H1 (cell line): ENCODE measurements at regions not wholly inside any gene's neighbourhood (a gene's known extent, or its start where the extent isn't known, plus 50 kb on each side); places are given as distances from the start of the nearest gene placed in this dataset.

Experiments used
- CTCF ChIA-PET: fragments of 300-600 bp; sonication (Branson Sonifier 250); formaldehyde crosslinking; loops from one replicate; lab custom pipeline; 2021; ENCODE audit not compliant: partially characterized antibody; lab: Charles Lee
- POLR2A ChIA-PET: fragments of 300-600 bp; sonication (Branson Sonifier 250); formaldehyde crosslinking; loops from one replicate; lab custom pipeline; 2021; ENCODE audit warnings: inconsistent platforms; ENCODE audit not compliant: partially characterized antibody; lab: Charles Lee
- DNase-seq, 2 experiments: peaks; one replicate each; pipeline versions ENCODE4 v3.0.0 to v3.0.0-alpha.2; 2010 to 2022; ENCODE audit warnings: low spot score in 2 of 2, low read depth in 1 of 2, mixed read lengths in 1 of 2
- FAIRE-seq: peaks from 2 replicates; lab custom pipeline; 2011; peaks lifted over from hg19 to GRCh38; lab: Jason Lieb, UNC
- H2AFZ ChIP-seq: 2 replicates; pipeline ENCODE4 v1.8.1; 2012; ENCODE audit warnings: low read length, inconsistent platforms
- H2AK5ac ChIP-seq: 2 replicates; pipeline ENCODE4 v1.6.1; 2013; ENCODE audit warnings: low read depth, low read length
- H2BK120ac ChIP-seq: replicated peaks from 2 replicates; pipeline ENCODE3; 2013; ENCODE audit warnings: low read depth, low read length, inconsistent platforms
- H2BK12ac ChIP-seq: 2 replicates; pipeline ENCODE4 v1.6.1; 2013; ENCODE audit warnings: low read depth, low read length
- H2BK15ac ChIP-seq: 2 replicates; pipeline ENCODE4 v1.6.1; 2013; ENCODE audit warnings: low read length
- H2BK20ac ChIP-seq: 2 replicates; pipeline ENCODE4 v1.6.1; 2013; ENCODE audit warnings: low read length
- H2BK5ac ChIP-seq: 2 replicates; pipeline ENCODE4 v1.6.1; 2013; ENCODE audit warnings: low read depth, low read length
- H3K14ac ChIP-seq: 2 replicates; pipeline ENCODE4 v1.6.1; 2013; ENCODE audit warnings: inconsistent platforms; ENCODE audit not compliant: insufficient read length
- H3K18ac ChIP-seq: 2 replicates; pipeline ENCODE4 v1.6.1; 2013; ENCODE audit warnings: low read length; ENCODE audit errors: extremely low read depth
- H3K23ac ChIP-seq: 2 replicates; pipeline ENCODE4 v1.6.1; 2013; ENCODE audit warnings: inconsistent platforms; ENCODE audit not compliant: insufficient read length
- H3K23me2 ChIP-seq: 2 replicates; pipeline ENCODE4 v1.6.1; 2013; ENCODE audit warnings: low read depth, low read length
- H3K27ac ChIP-seq: 2 replicates; pipeline ENCODE4 v1.6.1; 2011; ENCODE audit warnings: low read depth, low read length, inconsistent platforms
- H3K27me3 ChIP-seq, 4 experiments: replicated peaks in 1 of 4; 1 replicate in 1 of 4; 2 replicates in 3 of 4; pipeline versions ENCODE4 v1.6.1 to v1.8.1; 2011 to 2013; ENCODE audit warnings: low read length in 3 of 4, mild to moderate bottlenecking in 3 of 4, inconsistent platforms in 2 of 4, mixed read lengths in 2 of 4, moderate library complexity in 1 of 4; ENCODE audit not compliant: control insufficient read depth in 3 of 4, insufficient read depth in 3 of 4; ENCODE audit errors: extremely low read depth in 1 of 4
- H3K36me3 ChIP-seq, 4 experiments: 2 replicates each; pipeline versions ENCODE4 v1.6.1 to v1.8.1; 2011 to 2013; ENCODE audit warnings: mild to moderate bottlenecking in 4 of 4, low read length in 3 of 4, moderate library complexity in 2 of 4, control low read depth in 1 of 4, inconsistent platforms in 1 of 4; ENCODE audit not compliant: insufficient read depth in 4 of 4, control insufficient read depth in 2 of 4
- H3K4ac ChIP-seq: replicated peaks from 2 replicates; pipeline ENCODE3; 2013; ENCODE audit warnings: low read length, low read depth, mixed read lengths, inconsistent platforms; ENCODE audit not compliant: insufficient read length
- H3K4me1 ChIP-seq, 4 experiments: replicated peaks in 1 of 4; 1 replicate in 1 of 4; 2 replicates in 3 of 4; pipeline versions ENCODE4 v1.6.1 to v1.8.1; 2011 to 2013; ENCODE audit warnings: low read length in 3 of 4, inconsistent platforms in 2 of 4, mixed read lengths in 1 of 4; ENCODE audit not compliant: insufficient read depth in 4 of 4, control insufficient read depth in 3 of 4
- H3K4me2 ChIP-seq, 2 experiments: 2 replicates each; pipeline versions ENCODE4 v1.6.1 to v1.8.1; 2011 to 2013; ENCODE audit warnings: low read depth in 2 of 2, low read length in 2 of 2, control low read depth in 1 of 2, inconsistent platforms in 1 of 2, mild to moderate bottlenecking in 1 of 2; ENCODE audit not compliant: insufficient read depth in 1 of 2
- H3K4me3 ChIP-seq, 4 experiments: fragments of 200-600, 300-600 bp in 1 of 4; sonication (generic), shearing (Covaris generic), sonication (Bioruptor Twin) in 1 of 4; 2 replicates each; pipeline versions ENCODE4 v1.5.1 to v1.8.1; 2011 to 2016; ENCODE audit warnings: low read length in 4 of 4, low read depth in 3 of 4, control low read depth in 2 of 4, inconsistent platforms in 2 of 4, mild to moderate bottlenecking in 2 of 4, mixed read lengths in 1 of 4, moderate library complexity in 1 of 4; ENCODE audit not compliant: insufficient read depth in 2 of 4; ENCODE audit errors: extremely low read depth in 1 of 4
- H3K56ac ChIP-seq: replicated peaks from 2 replicates; pipeline ENCODE3; 2013; ENCODE audit warnings: low read depth, mild to moderate bottlenecking, mixed read lengths, low read length, inconsistent platforms; ENCODE audit not compliant: insufficient read length
- H3K79me1 ChIP-seq: 2 replicates; pipeline ENCODE4 v1.6.1; 2013; ENCODE audit warnings: low read depth, low read length, control low read depth
- H3K79me2 ChIP-seq, 2 experiments: 2 replicates each; pipeline versions ENCODE4 v1.6.1 to v1.8.1; 2012 to 2013; ENCODE audit warnings: low read length in 2 of 2, mild to moderate bottlenecking in 2 of 2, inconsistent platforms in 1 of 2; ENCODE audit not compliant: insufficient read depth in 2 of 2, control insufficient read depth in 1 of 2
- H3K9ac ChIP-seq, 4 experiments: replicated peaks in 1 of 4; 1 replicate in 1 of 4; 2 replicates in 3 of 4; pipeline versions ENCODE4 v1.6.1 to v1.8.1; 2011 to 2013; ENCODE audit warnings: low read depth in 3 of 4, low read length in 3 of 4, control low read depth in 2 of 4, mild to moderate bottlenecking in 2 of 4, moderate library complexity in 2 of 4, inconsistent platforms in 1 of 4; ENCODE audit errors: extremely low read depth in 1 of 4
- H3K9me3 ChIP-seq, 2 experiments: 2 replicates each; pipeline versions ENCODE4 v1.6.1 to v1.8.1; 2012 to 2013; ENCODE audit warnings: mild to moderate bottlenecking in 2 of 2, moderate library complexity in 2 of 2, control low read depth in 1 of 2, inconsistent platforms in 1 of 2, low read depth in 1 of 2, low read length in 1 of 2, mixed read lengths in 1 of 2; ENCODE audit not compliant: insufficient read depth in 2 of 2
- H4K20me1 ChIP-seq, 2 experiments: replicated peaks in 1 of 2; 2 replicates each; pipeline versions ENCODE3 to v1.8.1; 2011 to 2013; ENCODE audit warnings: inconsistent platforms in 2 of 2, low read length in 2 of 2, mild to moderate bottlenecking in 1 of 2; ENCODE audit not compliant: insufficient read depth in 2 of 2, control insufficient read depth in 1 of 2
- H4K5ac ChIP-seq: 2 replicates; pipeline ENCODE4 v1.6.1; 2013; ENCODE audit warnings: low read length, low read depth, mixed read lengths, inconsistent platforms; ENCODE audit not compliant: insufficient read length
- H4K8ac ChIP-seq: 2 replicates; pipeline ENCODE4 v1.8.0; 2013; ENCODE audit warnings: mild to moderate bottlenecking, moderate library complexity, low read length, inconsistent platforms; ENCODE audit not compliant: insufficient read depth; ENCODE audit errors: extremely low read depth
- H4K91ac ChIP-seq: replicated peaks from 2 replicates; pipeline ENCODE3; 2013; ENCODE audit warnings: low read length, mixed read lengths, inconsistent platforms; ENCODE audit not compliant: insufficient read length
- ATF2 ChIP-seq: IDR thresholded peaks from 2 replicates; pipeline ENCODE4 v1.6.1; 2012; ENCODE audit warnings: low read length, inconsistent platforms
- CHD1 ChIP-seq: IDR thresholded peaks from 2 replicates; pipeline ENCODE4 v1.6.1; 2012; ENCODE audit warnings: low read depth, low read length, improper control_type of control experiment
- CREB1 ChIP-seq: IDR thresholded peaks from 2 replicates; pipeline ENCODE4 v1.6.1; 2012; ENCODE audit warnings: inconsistent platforms
- EZH2 ChIP-seq: fragments of 200-600 bp; sonication (generic); IDR thresholded peaks from 2 replicates; pipeline ENCODE4 v1.7.1; 2012; ENCODE audit warnings: low read depth, mild to moderate bottlenecking, moderate library complexity, low read length, inconsistent platforms; ENCODE audit not compliant: severe bottlenecking
- JUN ChIP-seq: IDR thresholded peaks from 2 replicates; pipeline ENCODE4 v1.6.1; 2011; ENCODE audit warnings: low read depth, mild to moderate bottlenecking, improper control_type of control experiment, low read length
- KDM1A ChIP-seq: fragments of 200-600, 300-600 bp; sonication (generic); IDR thresholded peaks from 2 replicates; pipeline ENCODE4 v1.7.1; 2016; ENCODE audit warnings: mild to moderate bottlenecking, low read length, borderline replicate concordance
- RNF2 ChIP-seq: fragments of 200-900, 300-1000 bp; sonication (generic); IDR thresholded peaks from 2 replicates; pipeline ENCODE4 v1.7.1; 2016; ENCODE audit warnings: borderline replicate concordance, low read depth, mild to moderate bottlenecking, antibody characterized with exemption, low read length; ENCODE audit not compliant: poor library complexity, severe bottlenecking; ENCODE audit errors: missing control alignments
- SIN3A ChIP-seq, 2 experiments: IDR thresholded peaks in 1 of 2; conservative IDR thresholded peaks in 1 of 2; 2 replicates each; pipeline ENCODE4 v1.6.1; 2011 to 2012; ENCODE audit warnings: low read length in 2 of 2, improper control_type of control experiment in 1 of 2, low read depth in 1 of 2, mild to moderate bottlenecking in 1 of 2
- SP2 ChIP-seq: IDR thresholded peaks from 2 replicates; pipeline ENCODE4 v1.6.1; 2012; ENCODE audit warnings: mild to moderate bottlenecking, low read length, inconsistent platforms
- TAF1 ChIP-seq: IDR thresholded peaks from 2 replicates; pipeline ENCODE4 v1.6.1; 2011; ENCODE audit warnings: mild to moderate bottlenecking, low read depth, low read length
- TEAD4 ChIP-seq: IDR thresholded peaks from 2 replicates; pipeline ENCODE4 v1.6.1; 2012; ENCODE audit warnings: low read depth, low read length, inconsistent platforms, mixed read lengths
- USF2 ChIP-seq: IDR thresholded peaks from 2 replicates; pipeline ENCODE4 v1.6.1; 2011; ENCODE audit warnings: low read length, improper control_type of control experiment
- WGBS, 2 experiments: shearing (Covaris generic) in 1 of 2; methylation state at CpG; one replicate each; pipeline versions ENCODE4 v1.1.6 to v1.1.7; 2013 to 2015; ENCODE audit warnings: low lambda C conversion rate in 2 of 2, mixed read lengths in 2 of 2, inconsistent platforms in 1 of 2, low coverage in 1 of 2, missing lambda C conversion rate in 1 of 2; ENCODE audit not compliant: insufficient replicate concordance in 2 of 2, insufficient coverage in 1 of 2, insufficient read length in 1 of 2; ENCODE audit errors: extremely low coverage in 1 of 2, missing lambda C conversion rate in 1 of 2; 5-methylcytosine and 5-hydroxymethylcytosine counted together

- FAIRE-seq (no peak), DNase-seq (no peak)
- Histone ChIP-seq H3K79me2 (no peaks in the 10 kb centered on the region), H2AFZ (no peak overlapping the region), H3K56ac (no peak overlapping the region), H4K5ac (no peak overlapping the region), H3K14ac (no peak overlapping the region), H3K18ac (no peak overlapping the region), H3K4ac (no peak overlapping the region), H3K23ac (no peak overlapping the region), H4K8ac (no peak overlapping the region), H3K4me3 (no peak overlapping the region), H3K79me1 (no peaks in the 10 kb centered on the region), H3K27me3 (no peaks in the 10 kb centered on the region), H2BK120ac (no peak overlapping the region), H2BK12ac (no peak overlapping the region), H3K9ac (no peak overlapping the region), H3K23me2 (no peaks in the 10 kb centered on the region), H4K20me1 (no peaks in the 10 kb centered on the region), H3K9me3 (no peaks in the 10 kb centered on the region), H3K4me1 (no peaks in the 10 kb centered on the region), H4K91ac (no peak overlapping the region), H3K36me3 (no peaks in the 10 kb centered on the region), H3K4me2 (no peak overlapping the region), H2AK5ac (no peak overlapping the region), H2BK15ac (no peak overlapping the region), H3K27ac (no peak overlapping the region), H2BK20ac (no peak overlapping the region), H2BK5ac (no peak overlapping the region)
- WGBS, 2 experiments, result 84% methylated on average over 2 of the region's 2 CpGs; no CpG with 5 or more reads in 1 of the 2 experiments
- POLR2A ChIA-PET, result no interaction called here
- CTCF ChIA-PET, result interaction anchor here (0.7 kb wide), 1 partner anchor 87 kb away, joined by 3 read pairs; no protein-coding TSS in a partner anchor
- TF ChIP-seq TEAD4 (no peak), RNF2 (no peak), CHD1 (no peak), JUN (no peak), USF2 (no peak), CREB1 (no peak), ATF2 (no peak), EZH2 (no peak), TAF1 (no peak), KDM1A (no peak), SP2 (no peak), SIN3A (conservative IDR thresholded peaks at IDR 0.05 in 1 of 2, IDR thresholded peaks at IDR 0.05 in 1 of 2; ENCODE audit: low read depth in 1 of 2, low read length in 2 of 2) (no peak)
Measured at GRCh38 chrX:35006361-35006760, 63.8 kb downstream of the FAM47B start.
